ENCODE measurements at regions not wholly inside any gene's neighbourhood (a gene's known extent, or its start where the extent isn't known, plus 50 kb on each side); places are given as distances from the start of the nearest gene placed in this dataset.

GRCh38 chr9:28456861-28457260 is 883.6 kb upstream of the C9orf72 start:
- H3K9me3 ChIP-seq (ENCODE audit: control insufficient read depth, insufficient read depth, low read depth, low read length) = no peaks in the 10 kb centered on the region
- H3K36me3 ChIP-seq (ENCODE audit: control insufficient read depth in 2 of 2, insufficient read depth in 1 of 2, low read length in 2 of 2) = no peaks in the 10 kb centered on the region
- ChIA-PET CTCF (no interaction called here), POLR2A (no interaction called here)
- TF ChIP-seq ZNF513 (tag by site-specific recombination; IDR thresholded peaks at IDR 0.05) = no peak
- TF ChIP-seq SALL2 (tag by site-specific recombination; IDR thresholded peaks at IDR 0.05; ENCODE audit: borderline replicate concordance) = no peak
- no peak for TF ChIP-seq ZBTB48 (tag by site-specific recombination; IDR thresholded peaks at IDR 0.05)
- H3K27ac ChIP-seq (ENCODE audit: extremely low read depth, low read depth, low read length) = no peak overlapping the region
- H3K4me1 ChIP-seq (ENCODE audit: control insufficient read depth, insufficient read depth, low read length) = no peaks in the 10 kb centered on the region
- no peak overlapping the region for H3K4me3 ChIP-seq (ENCODE audit: low read depth, low read length)

- CTCF ChIA-PET = no interaction called here
- Histone ChIP-seq H3K4me1 (ENCODE audit: control insufficient read depth, insufficient read depth, low read length) (no peaks in the 10 kb centered on the region), H3K4me3 (ENCODE audit: low read depth, low read length) (no peak overlapping the region), H3K27ac (ENCODE audit: extremely low read depth, low read depth, low read length) (no peak overlapping the region), H3K9me3 (ENCODE audit: control insufficient read depth, insufficient read depth, low read depth, low read length) (no peaks in the 10 kb centered on the region), H3K36me3 (ENCODE audit: control insufficient read depth in 2 of 2, insufficient read depth in 1 of 2, low read length in 2 of 2) (no peaks in the 10 kb centered on the region)
- POLR2A ChIA-PET = no interaction called here
- no peak for TF ChIP-seq SCRT1 (tag by site-specific recombination; IDR thresholded peaks at IDR 0.05; ENCODE audit: borderline replicate concordance)
- no peak for TF ChIP-seq ZSCAN18 (tag by site-specific recombination; IDR thresholded peaks at IDR 0.05)
- no peak for TF ChIP-seq ZNF311 (tag by site-specific recombination; IDR thresholded peaks at IDR 0.05; ENCODE audit: borderline replicate concordance)
- no peak for TF ChIP-seq ZNF280D (tag by site-specific recombination; IDR thresholded peaks at IDR 0.05)
- TF ChIP-seq REST (tag by site-specific recombination; IDR thresholded peaks at IDR 0.05) = no peak
These were observed 891.4 kb upstream of the C9orf72 start for GRCh38 chr9:28464481-28465216.

- no peaks in the 10 kb centered on the region for H3K36me3 ChIP-seq (ENCODE audit: control insufficient read depth in 2 of 2, insufficient read depth in 1 of 2, low read length in 2 of 2)
- CTCF ChIA-PET = interaction anchor here (0.6 kb wide), 1 partner anchor 198 kb away, joined by 3 read pairs; no protein-coding TSS in a partner anchor
- TF ChIP-seq OVOL3 (tag by site-specific recombination; IDR thresholded peaks at IDR 0.05) = no peak
- no peak for TF ChIP-seq FEZF1 (tag by site-specific recombination; IDR thresholded peaks at IDR 0.05)
- no peak for TF ChIP-seq ZNF138 (tag by site-specific recombination; IDR thresholded peaks at IDR 0.05; ENCODE audit: borderline replicate concordance)
- no peak for TF ChIP-seq KLF10 (tag by site-specific recombination; IDR thresholded peaks at IDR 0.05)
- no peak for TF ChIP-seq ZNF19 (tag by site-specific recombination; IDR thresholded peaks at IDR 0.05; ENCODE audit: low read depth)
- TF ChIP-seq ZNF280D (tag by site-specific recombination; IDR thresholded peaks at IDR 0.05) = no peak
- TF ChIP-seq ZNF280C (tag by site-specific recombination; IDR thresholded peaks at IDR 0.05) = no peak
- POLR2A ChIA-PET = no interaction called here
- no peak overlapping the region for H3K27ac ChIP-seq (ENCODE audit: extremely low read depth, low read depth, low read length)
- H3K4me1 ChIP-seq (ENCODE audit: control insufficient read depth, insufficient read depth, low read length) = no peaks in the 10 kb centered on the region
- H3K4me3 ChIP-seq (ENCODE audit: low read depth, low read length) = no peak overlapping the region
- no peaks in the 10 kb centered on the region for H3K9me3 ChIP-seq (ENCODE audit: control insufficient read depth, insufficient read depth, low read depth, low read length)
These were observed 898.0 kb upstream of the C9orf72 start for GRCh38 chr9:28471261-28471660.

All from HEK293 (cell line).